Activated T-cell treated with anti-CD3 and anti-CD28 coated beads for 48 hours (primary cell): ENCODE measurements at regions not wholly inside any gene's neighbourhood (a gene's known extent, or its start where the extent isn't known, plus 50 kb on each side); places are given as distances from the start of the nearest gene placed in this dataset.

Source experiments
- DNase-seq: peaks from one replicate; pipeline ENCODE4 v3.0.0-alpha.2; 2020; ENCODE audit warnings: low read depth

GRCh38 chr2:30048636-30049175 lies 98.1 kb upstream of the YPEL5 start:
- DNase-seq = no peak

GRCh38 chr2:30055548-30055947 lies 91.3 kb upstream of the YPEL5 start:
- DNase-seq = no peak

- no peak for DNase-seq
These were observed 86.2 kb upstream of the YPEL5 start for GRCh38 chr2:30060562-30060961.

GRCh38 chr2:30068067-30068466 lies 78.7 kb upstream of the YPEL5 start:
- no peak for DNase-seq

GRCh38 chr2:30072250-30072842 lies 74.5 kb upstream of the YPEL5 start:
- DNase-seq = peak; percentile 45

- DNase-seq = no peak
These were observed 73.3 kb upstream of the YPEL5 start for GRCh38 chr2:30073523-30073922.

GRCh38 chr2:30074023-30074422 lies 72.8 kb upstream of the YPEL5 start:
- DNase-seq = no peak

GRCh38 chr2:30078521-30078920 lies 68.3 kb upstream of the YPEL5 start:
- DNase-seq = no peak

GRCh38 chr2:30084915-30085314 lies 61.9 kb upstream of the YPEL5 start:
- no peak for DNase-seq

GRCh38 chr2:30089171-30089570 lies 57.6 kb upstream of the YPEL5 start:
- DNase-seq = no peak

- DNase-seq = no peak
These were observed 51.4 kb upstream of the YPEL5 start for GRCh38 chr2:30095402-30095801.

GRCh38 chr2:30096451-30096850 lies 50.4 kb upstream of the YPEL5 start:
- no peak for DNase-seq
